Urinary bladder (tissue), 3 donors: ENCODE measurements at regions not wholly inside any gene's neighbourhood (a gene's known extent, or its start where the extent isn't known, plus 50 kb on each side); places are given as distances from the start of the nearest gene placed in this dataset.
"Not testable (repeated sequence)": the region's sequence is repeated elsewhere in the genome, so short reads cannot be mapped to it uniquely, and the experiment has no call there.

Experiments
- DNase-seq: peaks from one replicate; pipeline ENCODE4 v3.0.0-alpha.2; 2015; ENCODE audit errors: extremely low spot score
- H3K27ac ChIP-seq: one replicate; pipeline ENCODE4 v1.5.1; 2013; ENCODE audit warnings: low read depth, mild to moderate bottlenecking, moderate library complexity
- H3K36me3 ChIP-seq: one replicate; pipeline ENCODE4 v1.6.1; 2013; ENCODE audit warnings: mild to moderate bottlenecking, moderate library complexity; ENCODE audit not compliant: insufficient read depth
- H3K4me1 ChIP-seq: one replicate; pipeline ENCODE4 v1.6.1; 2013; ENCODE audit warnings: mild to moderate bottlenecking, moderate library complexity; ENCODE audit not compliant: insufficient read depth
- H3K4me3 ChIP-seq: one replicate; pipeline ENCODE4 v1.5.1; 2013; ENCODE audit warnings: low read depth, low read length
- WGBS: extraction: QIAGEN DNeasy Blood & Tissue Kit; methylation state at CpG from one replicate; pipeline ENCODE4 v1.1.7; 2013; 5-methylcytosine and 5-hydroxymethylcytosine counted together
- donor health status: healthy with polysubstance abuse.
- donor health status: healthy.

GRCh38 chr7:109692613-109693012 lies 1122.9 kb downstream of the DNAJB9 start:
- not testable (repeated sequence) for DNase-seq, H3K4me3 ChIP-seq, H3K4me1 ChIP-seq, H3K36me3 ChIP-seq, H3K27ac ChIP-seq
- 78% methylated on average over 4 of the region's 4 CpGs for WGBS

DNA sequence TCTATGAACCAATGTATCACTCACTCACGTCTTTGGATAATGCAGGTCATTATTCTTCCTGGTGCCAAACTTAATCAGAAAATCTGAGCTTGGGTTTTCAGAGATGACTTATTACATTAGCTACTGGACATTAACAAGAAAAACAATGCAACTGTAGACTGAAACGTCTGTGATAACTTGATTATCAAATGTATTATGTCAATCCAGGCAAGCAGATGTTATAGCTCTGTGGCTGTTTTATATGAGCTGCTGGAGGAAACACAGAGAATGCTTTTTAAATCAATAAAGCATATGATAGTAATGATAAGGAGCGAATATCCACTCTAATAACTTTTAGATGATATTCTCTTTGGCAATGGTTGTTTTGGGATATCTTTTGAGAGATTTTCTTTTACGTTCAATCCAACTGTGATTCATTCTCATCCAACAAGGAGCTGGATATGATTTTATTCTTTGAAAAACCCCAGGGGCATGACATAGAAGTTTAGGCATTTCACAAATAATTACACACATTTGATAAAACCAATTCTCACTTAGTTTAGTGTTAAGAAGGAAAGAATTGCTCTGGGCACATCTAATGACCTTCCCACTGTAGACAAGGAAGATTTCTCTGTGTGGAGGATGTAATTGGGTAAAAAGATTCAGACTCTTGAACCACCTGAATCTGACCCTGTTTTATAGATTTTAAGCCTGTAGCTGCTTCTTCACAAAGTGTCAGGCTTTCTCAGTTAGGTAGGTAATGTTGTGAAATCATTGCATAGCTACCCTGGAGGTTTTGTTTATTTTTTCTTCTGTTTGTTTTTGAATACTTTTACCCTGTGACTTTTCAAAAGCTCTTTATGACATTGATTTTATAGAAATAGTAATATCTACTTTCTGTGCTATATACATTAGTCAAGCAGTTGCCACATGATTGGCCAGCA lies 1124.7 kb downstream of the DNAJB9 start:
- Histone ChIP-seq H3K4me3 (no peak overlapping the region), H3K27ac (no peak overlapping the region)
- WGBS, result 25% methylated on average over 4 of the region's 4 CpGs

DNA sequence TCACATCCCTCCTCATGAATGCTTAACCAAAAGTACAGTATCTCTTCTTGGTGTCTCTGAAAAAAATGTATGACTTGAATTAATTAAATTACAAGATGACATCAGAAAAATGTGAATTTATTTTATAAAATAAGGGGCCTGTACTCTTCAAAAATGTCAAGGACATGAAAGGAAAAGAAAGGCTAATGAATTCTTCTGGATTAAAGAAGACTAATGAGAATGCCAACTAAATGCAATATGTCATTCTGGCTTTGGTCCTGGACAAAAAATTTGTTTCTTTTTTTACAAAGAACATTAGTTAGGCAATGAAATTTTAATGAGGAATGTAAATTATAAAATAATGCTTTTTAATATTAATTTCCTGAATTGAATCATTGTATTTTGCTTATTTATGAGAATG lies 1125.7 kb downstream of the DNAJB9 start:
- Histone ChIP-seq H3K4me3 (no peak overlapping the region), H3K36me3 (no peaks in the 10 kb centered on the region), H3K4me1 (no peaks in the 10 kb centered on the region), H3K27ac (no peak overlapping the region)
- no peak for DNase-seq

More for the DNA sequence above, 1124.7 kb downstream of the DNAJB9 start:
- no peak for DNase-seq
- H3K36me3 ChIP-seq, result no peaks in the 10 kb centered on the region
- no peaks in the 10 kb centered on the region for H3K4me1 ChIP-seq

DNA sequence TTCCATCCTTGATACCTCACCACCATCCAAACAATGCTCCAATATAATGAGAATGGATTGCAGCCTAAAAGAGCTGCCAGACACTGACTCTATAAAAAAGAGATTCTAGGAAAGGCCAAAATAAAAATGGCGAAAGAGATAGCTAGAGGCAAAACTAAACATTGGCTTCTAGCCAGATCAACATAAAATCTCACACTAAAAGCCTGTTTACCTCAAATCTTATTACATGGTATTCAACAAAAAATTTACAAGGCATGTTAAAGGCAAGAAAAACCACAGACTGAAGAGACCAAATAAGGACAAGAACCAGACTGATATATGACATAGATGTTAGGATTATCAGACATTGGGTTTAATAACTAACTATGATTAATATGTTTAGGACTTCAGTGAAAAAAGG lies 1127.0 kb downstream of the DNAJB9 start:
- no peaks in the 10 kb centered on the region for H3K36me3 ChIP-seq
- H3K4me1 ChIP-seq, result no peaks in the 10 kb centered on the region
- H3K4me3 ChIP-seq, result no peak overlapping the region
- DNase-seq, result no peak
- no peak overlapping the region for H3K27ac ChIP-seq
- WGBS, result 36% methylated on average over 1 of the region's 1 CpG

DNA sequence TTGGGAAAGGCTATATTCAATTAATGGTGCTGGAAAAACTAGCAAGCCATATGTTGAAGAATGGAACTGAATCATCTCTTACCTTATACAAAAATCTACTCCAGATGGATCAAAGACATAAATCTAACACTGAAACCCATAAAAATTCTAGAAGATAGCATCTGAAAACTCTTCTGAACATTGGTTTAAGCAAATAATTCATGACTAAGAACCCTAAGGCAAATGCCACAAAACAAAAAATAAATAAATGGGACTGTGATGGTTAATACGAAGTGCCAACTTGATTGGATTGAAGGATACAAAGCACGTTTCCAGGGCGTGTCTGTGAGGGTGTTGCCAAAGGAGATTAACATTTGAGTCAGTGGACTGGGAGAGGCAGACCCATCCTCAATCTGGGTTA lies 1130.0 kb downstream of the DNAJB9 start:
- no peak overlapping the region for H3K4me3 ChIP-seq
- no peaks in the 10 kb centered on the region for H3K4me1 ChIP-seq
- WGBS, result 73% methylated on average over 3 of the region's 3 CpGs
- no peak overlapping the region for H3K27ac ChIP-seq
- DNase-seq, result no peak
- H3K36me3 ChIP-seq, result no peaks in the 10 kb centered on the region

- 88% methylated on average over 1 of the region's 1 CpG for WGBS
- no peak overlapping the region for H3K4me3 ChIP-seq
Measured at GRCh38 chr7:109713366-109713765, 1143.7 kb downstream of the DNAJB9 start.

DNA sequence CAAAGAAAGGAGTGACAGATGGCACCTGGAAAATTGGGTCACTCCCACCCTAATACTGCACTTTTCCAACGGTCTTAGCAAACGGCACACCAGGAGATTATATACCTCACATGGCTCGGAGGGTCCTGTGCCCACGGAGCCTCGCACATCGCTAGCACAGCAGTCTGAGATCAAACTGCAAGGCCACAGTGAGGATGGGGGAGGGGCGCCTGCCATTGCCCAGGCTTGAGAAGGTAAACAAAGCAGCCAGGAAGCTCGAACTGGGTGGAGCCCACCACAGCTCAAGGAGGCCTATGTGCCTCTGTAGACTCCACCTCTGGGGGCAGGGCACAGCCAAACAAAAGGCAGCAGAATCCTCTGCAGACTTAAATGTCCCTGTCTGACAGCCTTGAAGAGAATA lies 1149.7 kb downstream of the DNAJB9 start:
- H3K4me3 ChIP-seq, H3K4me1 ChIP-seq, H3K36me3 ChIP-seq, H3K27ac ChIP-seq, DNase-seq: not testable (repeated sequence)
- WGBS, result 91% methylated on average over 8 of the region's 8 CpGs

More at GRCh38 chr7:109713366-109713765, 1143.7 kb downstream of the DNAJB9 start:
- no peaks in the 10 kb centered on the region for H3K4me1 ChIP-seq
- no peak for DNase-seq
- no peak overlapping the region for H3K27ac ChIP-seq
- H3K36me3 ChIP-seq, result no peaks in the 10 kb centered on the region

GRCh38 chr7:109734601-109735000 lies 1164.9 kb downstream of the DNAJB9 start:
- Histone ChIP-seq H3K4me1 (no peaks in the 10 kb centered on the region), H3K36me3 (no peaks in the 10 kb centered on the region), H3K27ac (no peak overlapping the region), H3K4me3 (no peak overlapping the region)
- no peak for DNase-seq

DNA sequence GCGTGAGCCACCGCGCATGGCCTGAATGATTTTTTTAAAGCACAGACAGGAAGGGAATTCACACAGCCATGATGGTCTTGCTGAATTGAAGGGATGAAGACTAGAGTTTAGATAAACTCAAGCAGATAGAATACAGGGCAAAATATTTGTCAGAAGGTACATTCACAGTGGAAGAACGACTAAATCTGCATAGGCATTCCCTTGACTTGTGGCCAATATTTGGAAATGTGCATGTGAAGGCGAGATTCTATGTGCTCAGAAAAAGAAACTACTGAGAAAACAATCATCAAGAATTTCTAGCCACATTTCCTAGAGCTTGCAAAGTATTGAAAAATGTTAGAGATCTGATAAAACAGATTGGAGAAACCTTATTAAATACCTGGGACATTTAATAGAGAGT lies 1166.2 kb downstream of the DNAJB9 start:
- no peak for DNase-seq
- H3K4me3 ChIP-seq, result no peak overlapping the region
- no peaks in the 10 kb centered on the region for H3K36me3 ChIP-seq
- H3K27ac ChIP-seq, result no peak overlapping the region
- WGBS, result 82% methylated on average over 5 of the region's 5 CpGs
- H3K4me1 ChIP-seq, result no peaks in the 10 kb centered on the region

DNA sequence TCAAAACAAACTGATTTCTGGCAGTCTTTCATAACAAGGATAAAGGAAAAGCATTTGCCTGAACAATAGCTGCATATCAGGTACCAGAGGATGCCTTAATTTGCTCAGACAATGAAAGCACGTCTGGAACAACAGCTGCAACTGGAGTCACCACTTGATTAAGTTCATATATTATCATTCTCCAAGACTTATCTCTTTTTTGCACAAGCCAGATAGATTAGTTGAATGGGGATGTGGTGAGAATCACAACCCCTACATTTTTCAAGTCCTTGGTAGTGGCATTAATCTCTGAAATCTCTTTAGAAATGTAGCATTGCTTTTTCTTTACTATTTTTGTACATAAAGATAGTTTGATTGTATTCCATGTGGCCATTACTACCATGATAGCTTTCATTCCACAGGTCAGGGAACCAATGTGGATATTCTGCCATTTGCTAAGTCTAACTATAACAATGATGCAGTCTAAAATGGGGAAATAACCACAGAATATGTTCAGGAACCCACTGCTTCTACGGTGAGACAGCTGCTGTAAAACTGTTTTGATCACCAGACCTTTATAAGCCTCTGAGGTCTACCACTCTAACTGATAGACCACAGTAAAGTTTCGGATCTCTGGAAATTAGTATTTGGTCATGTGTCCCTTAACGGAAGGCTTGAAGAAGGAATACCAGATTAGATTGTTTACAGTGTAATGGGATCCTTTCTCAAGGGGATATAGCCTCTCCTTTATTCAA lies 1176.2 kb downstream of the DNAJB9 start:
- Histone ChIP-seq H3K4me1 (no peaks in the 10 kb centered on the region), H3K27ac (no peak overlapping the region), H3K4me3 (no peak overlapping the region), H3K36me3 (no peaks in the 10 kb centered on the region)
- WGBS, result 63% methylated on average over 4 of the region's 4 CpGs
- DNase-seq, result no peak

DNA sequence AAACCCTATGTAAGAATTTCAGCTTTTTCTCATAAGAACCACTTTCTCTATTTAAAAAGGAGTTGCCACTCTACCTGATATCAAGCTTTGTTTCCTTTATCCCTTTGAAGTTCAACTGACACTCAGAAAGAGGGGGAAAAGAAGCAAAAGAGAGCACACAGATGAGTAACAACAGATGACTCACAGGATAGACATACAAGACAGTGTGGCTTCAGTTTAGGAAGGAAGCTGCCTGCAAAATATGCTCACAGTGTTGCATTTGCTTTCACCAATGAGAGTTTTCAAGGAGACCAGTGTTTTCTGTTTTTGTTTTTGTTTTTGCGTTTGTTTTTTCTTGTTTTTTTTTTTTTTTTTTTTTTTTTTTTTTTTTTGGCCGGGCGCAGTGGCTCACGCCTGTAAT lies 1181.6 kb downstream of the DNAJB9 start:
- H3K4me3 ChIP-seq, result no peak overlapping the region

GRCh38 chr7:109752068-109752467 lies 1182.4 kb downstream of the DNAJB9 start:
- no peaks in the 10 kb centered on the region for H3K36me3 ChIP-seq

More for the DNA sequence above, 1181.6 kb downstream of the DNAJB9 start:
- Histone ChIP-seq H3K4me1 (no peaks in the 10 kb centered on the region), H3K36me3 (no peaks in the 10 kb centered on the region), H3K27ac (no peak overlapping the region)
- no peak for DNase-seq
- 87% methylated on average over 4 of the region's 4 CpGs for WGBS

GRCh38 chr7:109757713-109758112 lies 1188.0 kb downstream of the DNAJB9 start:
- DNase-seq, result no peak
- Histone ChIP-seq H3K36me3 (no peaks in the 10 kb centered on the region), H3K4me1 (no peaks in the 10 kb centered on the region), H3K4me3 (no peak overlapping the region), H3K27ac (no peak overlapping the region)
- WGBS, result 88% methylated on average over 1 of the region's 1 CpG

More at GRCh38 chr7:109752068-109752467, 1182.4 kb downstream of the DNAJB9 start:
- WGBS, result 82% methylated on average over 4 of the region's 4 CpGs
- DNase-seq, result no peak
- Histone ChIP-seq H3K4me1 (no peaks in the 10 kb centered on the region), H3K4me3 (no peak overlapping the region), H3K27ac (no peak overlapping the region)

GRCh38 chr7:109763611-109764010 lies 1193.9 kb downstream of the DNAJB9 start:
- Histone ChIP-seq H3K27ac (no peak overlapping the region), H3K4me1 (no peaks in the 10 kb centered on the region), H3K36me3 (no peaks in the 10 kb centered on the region), H3K4me3 (no peak overlapping the region)
- WGBS, result 76% methylated on average over 3 of the region's 3 CpGs
- no peak for DNase-seq
